Panc1 (cell line): ENCODE measurements at regions not wholly inside any gene's neighbourhood (a gene's known extent, or its start where the extent isn't known, plus 50 kb on each side); places are given as distances from the start of the nearest gene placed in this dataset.

Source experiments
- ATAC-seq: fragments of 200-7000 bp; cut with Tn5 transposase; 2 replicates; pipeline ENCODE4 v1.9.1; 2020; ENCODE audit warnings: mild to moderate bottlenecking, moderate library complexity
- BruUV-seq: library from RNA; stranded (reverse); fragments of 400-500 nt; replicated peaks from 2 replicates; lab custom pipeline; 2021; lab: Mats Ljungman, UMichigan
- CTCF ChIA-PET: fragments of 300-600 bp; sonication (Branson Sonifier 250); formaldehyde crosslinking; loops from one replicate; lab custom pipeline; 2022; ENCODE audit warnings: antibody characterized with exemption; lab: Charles Lee
- POLR2A ChIA-PET: fragments of 300-600 bp; sonication (Branson Sonifier 250); formaldehyde crosslinking; loops from one replicate; lab custom pipeline; 2022; ENCODE audit warnings: antibody characterized with exemption; lab: Charles Lee
- DNase-seq: peaks from one replicate; pipeline ENCODE4 v3.0.0-alpha.2; 2010; ENCODE audit warnings: low read depth, low spot score
- H3K27ac ChIP-seq: 2 replicates; pipeline ENCODE4 v1.5.1; 2011; ENCODE audit warnings: mild to moderate bottlenecking, low read length, inconsistent platforms
- H3K27me3 ChIP-seq: fragments of 200-500 bp; sonication (Bioruptor generic); 2 replicates; pipeline ENCODE4 v1.6.0; 2014; ENCODE audit warnings: low read length, inconsistent platforms; ENCODE audit not compliant: control insufficient read depth, insufficient read depth
- H3K36me3 ChIP-seq: fragments of 200-500 bp; sonication (Bioruptor generic); 2 replicates; pipeline ENCODE4 v1.5.1; 2014; ENCODE audit warnings: inconsistent platforms, mild to moderate bottlenecking, low read length, moderate library complexity; ENCODE audit not compliant: control insufficient read depth, insufficient read depth
- H3K4me1 ChIP-seq: 2 replicates; pipeline ENCODE4 v1.5.1; 2011; ENCODE audit warnings: inconsistent platforms, mild to moderate bottlenecking, low read length, moderate library complexity; ENCODE audit not compliant: control insufficient read depth, insufficient read depth
- H3K4me3 ChIP-seq, 2 experiments: 2 replicates each; pipeline ENCODE4 v1.5.1; 2011 to 2012; ENCODE audit warnings: low read depth in 2 of 2, low read length in 2 of 2, mild to moderate bottlenecking in 2 of 2, inconsistent platforms in 1 of 2, moderate library complexity in 1 of 2
- H3K9me3 ChIP-seq: fragments of 200-500 bp; sonication (Bioruptor generic); 2 replicates; pipeline ENCODE4 v1.5.1; 2014; ENCODE audit warnings: low read depth, mild to moderate bottlenecking, inconsistent platforms, low read length, moderate library complexity; ENCODE audit not compliant: control insufficient read depth, insufficient read depth
- POLR2AphosphoS5 ChIP-seq: IDR thresholded peaks from 2 replicates; pipeline ENCODE4 v1.6.1; 2012; ENCODE audit warnings: mild to moderate bottlenecking, low read depth, low read length, moderate library complexity
- SIN3A ChIP-seq: IDR thresholded peaks from 2 replicates; pipeline ENCODE4 v1.6.1; 2012; ENCODE audit warnings: low read depth, mild to moderate bottlenecking, low read length, moderate library complexity, borderline replicate concordance; ENCODE audit not compliant: insufficient read depth
- TCF7L2 ChIP-seq: IDR thresholded peaks from 2 replicates; pipeline ENCODE4 v1.6.1; 2011; ENCODE audit warnings: mild to moderate bottlenecking, low read depth, low read length, inconsistent platforms
- in situ Hi-C: cut with HindIII; loops from 2 replicates; pipeline ENCODE4 v1.10.0; 2016; ENCODE audit warnings: low sequenced_read_pairs, low pct_unique_long_range_greater_than_20kb
- intact Hi-C: fragments of 100-400 bp; cut with micrococcal nuclease; formaldehyde crosslinking; loops from one replicate; pipeline ENCODE4 v1.10.0; 2022; ENCODE audit not compliant: unreplicated experiment
- TF ChIP-seq, protein P1 (sequence below), 2 experiments: IDR thresholded peaks; 2 replicates each; pipeline ENCODE4 v1.6.1; 2011 to 2012; ENCODE audit warnings: low read depth in 2 of 2, control low read depth in 1 of 2, low read length in 1 of 2, mild to moderate bottlenecking in 1 of 2, moderate library complexity in 1 of 2; ENCODE audit not compliant: insufficient read depth in 1 of 2
- TF ChIP-seq, protein P2 (sequence below): fragments of 450-650 bp; IDR thresholded peaks from 2 replicates; pipeline ENCODE4 v1.5.1; 2017; ENCODE audit warnings: mild to moderate bottlenecking

GRCh38 chr13:87788363-87788762, 117.2 kb downstream of the SLITRK5 start:
- BruUV-seq = no TSS peak
- H3K4me3 ChIP-seq = no peak overlapping the region
- CTCF ChIA-PET = no interaction called here
- no peaks in the 10 kb centered on the region for H3K9me3 ChIP-seq
- POLR2A ChIA-PET = no interaction called here
- ATAC-seq (no peak), DNase-seq (no peak)
- no peaks in the 10 kb centered on the region for H3K27me3 ChIP-seq
- no peaks in the 10 kb centered on the region for H3K36me3 ChIP-seq
- in situ Hi-C loops = no loop called here
- no peak for TF ChIP-seq TCF7L2
- TF ChIP-seq, protein P1, sequence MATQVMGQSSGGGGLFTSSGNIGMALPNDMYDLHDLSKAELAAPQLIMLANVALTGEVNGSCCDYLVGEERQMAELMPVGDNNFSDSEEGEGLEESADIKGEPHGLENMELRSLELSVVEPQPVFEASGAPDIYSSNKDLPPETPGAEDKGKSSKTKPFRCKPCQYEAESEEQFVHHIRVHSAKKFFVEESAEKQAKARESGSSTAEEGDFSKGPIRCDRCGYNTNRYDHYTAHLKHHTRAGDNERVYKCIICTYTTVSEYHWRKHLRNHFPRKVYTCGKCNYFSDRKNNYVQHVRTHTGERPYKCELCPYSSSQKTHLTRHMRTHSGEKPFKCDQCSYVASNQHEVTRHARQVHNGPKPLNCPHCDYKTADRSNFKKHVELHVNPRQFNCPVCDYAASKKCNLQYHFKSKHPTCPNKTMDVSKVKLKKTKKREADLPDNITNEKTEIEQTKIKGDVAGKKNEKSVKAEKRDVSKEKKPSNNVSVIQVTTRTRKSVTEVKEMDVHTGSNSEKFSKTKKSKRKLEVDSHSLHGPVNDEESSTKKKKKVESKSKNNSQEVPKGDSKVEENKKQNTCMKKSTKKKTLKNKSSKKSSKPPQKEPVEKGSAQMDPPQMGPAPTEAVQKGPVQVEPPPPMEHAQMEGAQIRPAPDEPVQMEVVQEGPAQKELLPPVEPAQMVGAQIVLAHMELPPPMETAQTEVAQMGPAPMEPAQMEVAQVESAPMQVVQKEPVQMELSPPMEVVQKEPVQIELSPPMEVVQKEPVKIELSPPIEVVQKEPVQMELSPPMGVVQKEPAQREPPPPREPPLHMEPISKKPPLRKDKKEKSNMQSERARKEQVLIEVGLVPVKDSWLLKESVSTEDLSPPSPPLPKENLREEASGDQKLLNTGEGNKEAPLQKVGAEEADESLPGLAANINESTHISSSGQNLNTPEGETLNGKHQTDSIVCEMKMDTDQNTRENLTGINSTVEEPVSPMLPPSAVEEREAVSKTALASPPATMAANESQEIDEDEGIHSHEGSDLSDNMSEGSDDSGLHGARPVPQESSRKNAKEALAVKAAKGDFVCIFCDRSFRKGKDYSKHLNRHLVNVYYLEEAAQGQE (IDR thresholded peaks at IDR 0.05; ENCODE audit: insufficient read depth in 1 of 2, low read depth in 2 of 2, low read length in 1 of 2) = no peak
- no peak for TF ChIP-seq SIN3A
- no peak for TF ChIP-seq POLR2AphosphoS5
- TF ChIP-seq, protein P2, sequence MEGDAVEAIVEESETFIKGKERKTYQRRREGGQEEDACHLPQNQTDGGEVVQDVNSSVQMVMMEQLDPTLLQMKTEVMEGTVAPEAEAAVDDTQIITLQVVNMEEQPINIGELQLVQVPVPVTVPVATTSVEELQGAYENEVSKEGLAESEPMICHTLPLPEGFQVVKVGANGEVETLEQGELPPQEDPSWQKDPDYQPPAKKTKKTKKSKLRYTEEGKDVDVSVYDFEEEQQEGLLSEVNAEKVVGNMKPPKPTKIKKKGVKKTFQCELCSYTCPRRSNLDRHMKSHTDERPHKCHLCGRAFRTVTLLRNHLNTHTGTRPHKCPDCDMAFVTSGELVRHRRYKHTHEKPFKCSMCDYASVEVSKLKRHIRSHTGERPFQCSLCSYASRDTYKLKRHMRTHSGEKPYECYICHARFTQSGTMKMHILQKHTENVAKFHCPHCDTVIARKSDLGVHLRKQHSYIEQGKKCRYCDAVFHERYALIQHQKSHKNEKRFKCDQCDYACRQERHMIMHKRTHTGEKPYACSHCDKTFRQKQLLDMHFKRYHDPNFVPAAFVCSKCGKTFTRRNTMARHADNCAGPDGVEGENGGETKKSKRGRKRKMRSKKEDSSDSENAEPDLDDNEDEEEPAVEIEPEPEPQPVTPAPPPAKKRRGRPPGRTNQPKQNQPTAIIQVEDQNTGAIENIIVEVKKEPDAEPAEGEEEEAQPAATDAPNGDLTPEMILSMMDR = no peak
- H3K4me1 ChIP-seq = no peaks in the 10 kb centered on the region
- intact Hi-C loops = no loop called here
- no peak overlapping the region for H3K27ac ChIP-seq

DNA sequence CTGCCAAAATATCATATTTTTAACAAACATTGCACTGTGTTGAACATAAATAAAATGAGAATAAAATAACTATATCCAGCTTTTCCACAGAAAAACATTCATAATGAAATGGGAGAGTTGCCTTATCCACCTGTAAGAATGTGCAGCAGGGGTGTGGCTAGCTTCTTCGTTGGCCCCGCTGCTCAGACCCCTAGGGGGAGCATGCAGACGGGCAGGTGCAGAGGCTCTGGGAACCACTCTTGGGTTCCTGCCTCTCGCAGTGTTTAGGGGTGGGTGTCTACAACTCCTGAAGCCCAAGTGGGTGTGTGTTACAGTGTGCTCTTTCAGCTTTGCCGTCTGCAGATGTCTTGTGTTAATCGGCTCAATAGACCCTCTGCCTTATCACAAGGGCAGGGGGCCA, 121.7 kb downstream of the SLITRK5 start:
- Histone ChIP-seq H3K9me3 (no peaks in the 10 kb centered on the region), H3K27ac (no peak overlapping the region), H3K36me3 (no peaks in the 10 kb centered on the region), H3K4me1 (no peaks in the 10 kb centered on the region), H3K27me3 (no peaks in the 10 kb centered on the region), H3K4me3 (no peak overlapping the region)
- DNase-seq (no peak), ATAC-seq (no peak)
- in situ Hi-C loops = no loop called here
- intact Hi-C loops = no loop called here
- no TSS peak for BruUV-seq
- TF ChIP-seq, protein P1 (IDR thresholded peaks at IDR 0.05; ENCODE audit: insufficient read depth in 1 of 2, low read depth in 2 of 2, low read length in 1 of 2) = no peak
- TF ChIP-seq POLR2AphosphoS5 (no peak), TCF7L2 (no peak), SIN3A (no peak)
- TF ChIP-seq, protein P2 = no peak
- ChIA-PET CTCF (no interaction called here), POLR2A (no interaction called here)
